GM21515 (cell line): ENCODE measurements at regions not wholly inside any gene's neighbourhood (a gene's known extent, or its start where the extent isn't known, plus 50 kb on each side); places are given as distances from the start of the nearest gene placed in this dataset.
"Not testable (repeated sequence)": the region's sequence is repeated elsewhere in the genome, so short reads cannot be mapped to it uniquely, and the experiment has no call there.

Source experiments
- ATAC-seq: cut with Tn5 transposase; IDR thresholded peaks from one replicate; pipeline ENCODE4 v1.9.1; 2021; ENCODE audit not compliant: unreplicated experiment

GRCh38 chr3:187795207-187795960 lies 50.1 kb upstream of the BCL6 start:
- ATAC-seq = no peak

- no peak for ATAC-seq
Observed at GRCh38 chr3:187798126-187798525, 52.9 kb upstream of the BCL6 start.

GRCh38 chr3:187798531-187799530 lies 53.6 kb upstream of the BCL6 start:
- ATAC-seq = no peak

- ATAC-seq = peak; percentile 57
Observed at GRCh38 chr3:187799942-187800641, 54.8 kb upstream of the BCL6 start.

- no peak for ATAC-seq
Observed at GRCh38 chr3:187801152-187801551, 55.9 kb upstream of the BCL6 start.

- no peak for ATAC-seq
Observed at GRCh38 chr3:187802203-187802927, 57.1 kb upstream of the BCL6 start.

- ATAC-seq = peak; percentile 87
Observed at GRCh38 chr3:187802928-187803259, 57.6 kb upstream of the BCL6 start.

DNA sequence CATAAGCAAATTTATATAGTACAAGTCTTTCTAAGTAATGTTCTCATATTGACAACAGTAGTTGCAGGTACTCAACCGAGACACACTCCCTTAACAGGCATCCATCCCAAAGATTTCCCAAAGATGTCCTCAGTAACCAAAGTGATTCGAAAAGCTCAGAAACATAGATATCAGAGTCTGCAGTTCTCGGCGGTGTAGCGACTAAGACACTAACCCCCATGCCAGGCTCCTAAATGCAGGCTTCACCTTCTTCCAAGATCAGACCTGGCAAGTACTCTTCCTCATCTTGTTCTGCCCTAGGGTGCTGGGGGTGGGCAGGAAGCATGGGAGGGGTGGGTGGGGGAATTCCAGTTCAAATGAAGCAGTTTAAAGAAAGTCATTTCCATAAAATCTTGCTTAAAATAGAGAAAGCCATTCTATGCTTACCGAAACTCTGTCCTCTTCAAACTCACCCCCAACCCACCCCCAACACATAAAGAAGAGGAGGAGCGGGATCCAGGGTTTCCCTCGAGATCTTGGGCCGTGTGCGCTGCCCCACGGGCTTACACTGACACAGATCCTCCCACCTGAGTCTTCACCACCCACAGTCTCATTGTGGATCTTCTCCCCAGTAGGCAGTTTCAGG lies 59.0 kb upstream of the BCL6 start:
- ATAC-seq = no peak

DNA sequence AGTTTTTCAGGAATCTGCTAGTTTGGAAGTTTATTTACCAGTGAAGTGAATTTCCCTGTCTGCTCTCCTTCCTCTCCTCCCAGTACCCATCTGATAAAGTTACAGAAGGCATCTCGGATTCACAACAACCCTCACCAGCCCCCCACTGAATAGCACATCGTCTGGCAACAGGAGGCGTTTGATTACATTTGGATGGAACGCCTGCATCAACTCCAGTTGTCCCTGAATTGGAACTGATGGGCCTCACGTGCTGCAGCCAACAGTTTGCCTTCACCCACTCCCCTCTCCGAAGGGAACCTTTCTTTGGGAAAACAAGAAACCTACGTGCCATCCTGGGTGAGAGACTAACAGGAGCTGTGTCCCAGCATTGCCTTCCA lies 59.5 kb upstream of the BCL6 start:
- ATAC-seq = no peak

- ATAC-seq = no peak
Observed at GRCh38 chr3:187805774-187806173, 60.5 kb upstream of the BCL6 start.

GRCh38 chr3:187807086-187807862 lies 62.0 kb upstream of the BCL6 start:
- ATAC-seq = no peak

DNA sequence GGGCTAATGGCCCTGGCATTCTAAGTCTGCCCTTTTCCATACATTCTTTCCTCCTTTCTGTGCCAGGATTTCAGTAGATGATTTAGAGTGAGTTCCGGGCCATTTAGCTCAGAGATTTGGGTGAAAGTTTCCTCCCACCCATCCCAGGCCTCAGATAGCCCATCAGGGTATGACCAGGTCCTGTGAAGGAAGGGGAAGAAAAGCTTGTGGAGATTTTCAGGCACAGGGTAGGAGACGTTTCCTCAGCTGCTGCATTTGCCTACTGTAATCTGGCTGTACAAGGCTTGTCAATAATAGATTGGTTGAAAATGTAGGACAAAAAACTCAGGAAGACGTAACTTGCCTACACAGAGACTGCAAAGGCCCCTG lies 63.2 kb upstream of the BCL6 start:
- no peak for ATAC-seq

GRCh38 chr3:187809612-187809991 lies 64.3 kb upstream of the BCL6 start:
- ATAC-seq = no peak

- no peak for ATAC-seq
Observed at GRCh38 chr3:187810021-187810446, 64.8 kb upstream of the BCL6 start.

DNA sequence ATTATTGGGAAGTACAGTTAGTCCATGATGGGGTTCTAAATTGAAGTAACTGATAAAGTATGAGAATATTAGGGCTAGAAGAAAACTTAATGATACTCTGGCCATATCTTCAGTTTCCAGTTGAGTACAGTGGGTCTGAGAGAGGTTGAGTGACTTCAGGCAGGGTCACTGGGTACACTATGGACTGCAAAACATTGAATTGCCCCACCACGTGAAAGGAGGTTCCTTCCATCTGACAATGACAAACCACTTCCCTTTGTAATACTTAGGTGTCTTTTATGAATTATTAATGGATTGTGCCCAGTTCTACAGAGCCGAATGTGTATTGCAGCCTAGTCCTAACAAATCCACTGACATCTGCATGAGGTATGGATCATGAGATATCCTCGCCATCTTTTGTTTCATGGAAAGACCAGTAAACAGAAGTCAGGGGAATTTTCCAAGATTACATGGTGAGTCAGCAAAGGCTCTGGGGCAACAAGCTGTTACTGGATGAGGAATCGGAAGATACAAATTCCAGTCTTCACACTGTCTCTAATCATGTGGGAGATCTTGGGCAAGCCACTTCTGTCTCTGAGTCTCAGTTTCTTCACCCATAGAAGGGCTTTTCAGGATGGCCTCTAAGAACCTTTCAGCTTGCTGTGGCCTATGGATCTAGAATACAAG lies 66.5 kb upstream of the BCL6 start:
- no peak for ATAC-seq

GRCh38 chr3:187812496-187812895 lies 67.2 kb upstream of the BCL6 start:
- no peak for ATAC-seq

- ATAC-seq = no peak
Observed at GRCh38 chr3:187813198-187813597, 67.9 kb upstream of the BCL6 start.

DNA sequence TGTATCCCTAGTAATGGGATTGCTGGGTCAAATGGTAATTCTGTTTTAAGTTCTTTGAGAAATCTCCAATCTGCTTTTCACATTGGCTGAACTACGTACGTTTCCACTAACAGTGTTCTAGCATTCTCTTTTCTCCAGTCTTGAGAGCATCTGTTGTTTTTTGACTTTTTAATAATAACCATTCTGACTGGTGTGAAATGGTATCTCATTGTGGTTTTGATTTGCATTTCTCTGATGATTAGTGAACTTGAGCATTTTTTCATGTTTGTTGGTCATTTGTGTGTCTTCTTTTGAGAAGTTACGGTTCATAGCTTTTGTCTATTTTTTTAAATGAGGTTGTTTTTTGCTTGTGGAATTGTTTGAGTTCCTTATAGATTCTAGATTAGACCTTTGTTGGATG lies 72.5 kb upstream of the BCL6 start:
- not testable (repeated sequence) for ATAC-seq

DNA sequence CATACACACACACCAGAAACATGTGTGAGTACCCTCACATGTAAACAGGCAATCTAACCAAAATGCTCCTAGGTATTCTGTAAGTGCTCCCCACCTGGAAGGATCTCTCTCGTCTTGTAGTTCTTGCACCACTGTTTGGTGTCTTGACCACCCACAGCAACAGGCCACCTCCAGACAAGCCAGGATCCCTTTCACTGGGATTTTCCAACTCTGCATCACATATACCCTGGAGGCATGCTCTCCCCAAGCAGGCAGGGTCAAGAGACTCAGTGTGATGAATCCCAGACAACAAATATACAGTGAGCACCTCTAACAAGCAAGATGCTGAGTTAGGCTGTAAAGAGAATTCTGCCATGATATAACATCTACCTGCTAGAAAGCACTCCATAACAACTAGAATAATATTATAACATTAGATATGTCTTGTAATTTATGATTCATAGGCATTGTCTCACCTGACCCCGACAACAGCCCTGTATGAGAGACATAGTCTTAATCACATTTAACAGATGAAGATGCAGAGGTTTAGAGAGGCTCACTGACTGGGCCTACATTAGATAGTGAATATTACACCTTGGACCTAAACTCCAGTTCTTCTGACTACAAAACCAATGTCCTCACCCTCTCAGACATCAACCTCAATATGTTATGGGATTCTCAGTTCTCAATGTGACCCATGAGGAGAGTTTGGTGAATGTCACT lies 76.5 kb upstream of the BCL6 start:
- no peak for ATAC-seq
